ENCODE measurements at regions not wholly inside any gene's neighbourhood (a gene's known extent, or its start where the extent isn't known, plus 50 kb on each side); places are given as distances from the start of the nearest gene placed in this dataset.
"Not testable (repeated sequence)": the region's sequence is repeated elsewhere in the genome, so short reads cannot be mapped to it uniquely, and the experiment has no call there.

- no peak overlapping the region for H3K9ac ChIP-seq (ENCODE audit: low read length)
- no peaks in the 10 kb centered on the region for H3K36me3 ChIP-seq (ENCODE audit: control insufficient read depth, insufficient read depth, low read length)
- H3K27me3 ChIP-seq (ENCODE audit: control insufficient read depth, insufficient read depth, low read length), result no peaks in the 10 kb centered on the region
- H3K9me3 ChIP-seq (ENCODE audit: control insufficient read depth, low read length), result no peaks in the 10 kb centered on the region
- H3K4me3 ChIP-seq (ENCODE audit: low read length), result no peak overlapping the region
- peaks cover 31% of the 10 kb centered on the region for H3K4me1 ChIP-seq (ENCODE audit: control insufficient read depth, insufficient read depth, low read length)
Observed at GRCh38 chr9:89848060-89849040, 243.5 kb downstream of the GADD45G start.

GRCh38 chr9:89849096-89849495 lies 244.3 kb downstream of the GADD45G start:
- Histone ChIP-seq H3K9me3 (ENCODE audit: control insufficient read depth, low read length) (no peaks in the 10 kb centered on the region), H3K27me3 (ENCODE audit: control insufficient read depth, insufficient read depth, low read length) (no peaks in the 10 kb centered on the region), H3K36me3 (ENCODE audit: control insufficient read depth, insufficient read depth, low read length) (no peaks in the 10 kb centered on the region), H3K4me3 (ENCODE audit: low read length) (no peak overlapping the region), H3K9ac (ENCODE audit: low read length) (no peak overlapping the region), H3K4me1 (ENCODE audit: control insufficient read depth, insufficient read depth, low read length) (peaks cover 23% of the 10 kb centered on the region)

DNA sequence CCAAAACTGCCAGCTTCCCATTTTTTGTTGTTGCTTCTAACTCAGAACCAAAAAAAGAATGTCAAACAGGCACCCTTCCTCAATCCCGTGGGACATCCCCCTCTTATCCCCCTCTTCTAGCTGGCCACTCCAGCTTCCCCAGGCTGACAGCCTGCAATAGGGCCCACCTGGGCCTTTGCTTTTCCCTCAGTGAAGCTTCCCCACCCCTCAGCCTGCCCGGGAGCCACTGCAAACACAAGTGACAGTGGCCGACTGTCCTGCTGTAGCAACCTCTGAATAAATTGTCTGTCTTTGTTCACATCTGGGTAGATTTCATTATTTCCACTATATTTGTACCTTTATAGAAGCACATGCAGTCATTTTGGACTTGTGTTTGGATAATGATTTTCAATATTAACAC lies 245.3 kb downstream of the GADD45G start:
- Histone ChIP-seq H3K9ac (ENCODE audit: low read length) (no peak overlapping the region), H3K9me3 (ENCODE audit: control insufficient read depth, low read length) (no peaks in the 10 kb centered on the region), H3K27me3 (ENCODE audit: control insufficient read depth, insufficient read depth, low read length) (no peaks in the 10 kb centered on the region), H3K36me3 (ENCODE audit: control insufficient read depth, insufficient read depth, low read length) (no peaks in the 10 kb centered on the region), H3K4me3 (ENCODE audit: low read length) (no peak overlapping the region), H3K4me1 (ENCODE audit: control insufficient read depth, insufficient read depth, low read length) (peaks cover 13% of the 10 kb centered on the region)

DNA sequence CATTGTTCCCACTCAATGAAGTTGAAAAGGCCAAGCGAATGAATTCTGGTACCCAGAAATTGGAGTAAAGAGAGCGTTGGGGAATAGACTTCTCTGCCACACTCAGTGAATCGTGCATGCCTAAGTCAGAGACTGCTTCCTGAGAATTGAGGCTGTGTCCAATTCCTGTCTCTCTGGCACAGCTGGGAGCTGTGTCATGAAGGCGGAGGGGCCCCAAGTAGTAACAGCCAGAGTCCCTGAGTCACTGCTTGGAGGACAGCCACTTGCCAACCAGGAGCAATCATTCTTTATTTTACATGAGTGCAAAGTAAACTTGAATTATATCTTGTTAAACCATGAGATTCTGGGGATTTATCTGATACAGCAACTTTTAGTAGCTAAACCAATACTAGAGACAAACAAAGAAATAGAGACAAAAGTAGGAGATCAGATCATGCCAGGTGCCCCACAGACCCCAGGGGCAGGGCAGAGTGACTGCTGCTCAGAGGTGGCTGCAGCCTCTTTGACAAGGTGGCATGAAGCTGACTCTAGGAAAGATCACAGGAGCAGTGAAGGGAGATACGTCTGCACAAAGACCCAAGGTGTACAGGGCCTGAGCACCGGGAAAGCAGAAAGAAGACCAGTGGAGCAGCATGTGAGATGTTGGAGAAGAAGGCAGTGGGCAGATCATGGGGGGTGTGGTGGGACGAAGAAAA lies 246.0 kb downstream of the GADD45G start:
- H3K9me3 ChIP-seq (ENCODE audit: control insufficient read depth, low read length), result no peaks in the 10 kb centered on the region
- H3K9ac ChIP-seq (ENCODE audit: low read length), result no peak overlapping the region
- H3K4me1 ChIP-seq (ENCODE audit: control insufficient read depth, insufficient read depth, low read length), result peaks cover 9% of the 10 kb centered on the region
- no peaks in the 10 kb centered on the region for H3K27me3 ChIP-seq (ENCODE audit: control insufficient read depth, insufficient read depth, low read length)
- H3K4me3 ChIP-seq (ENCODE audit: low read length), result no peak overlapping the region
- H3K36me3 ChIP-seq (ENCODE audit: control insufficient read depth, insufficient read depth, low read length), result no peaks in the 10 kb centered on the region

DNA sequence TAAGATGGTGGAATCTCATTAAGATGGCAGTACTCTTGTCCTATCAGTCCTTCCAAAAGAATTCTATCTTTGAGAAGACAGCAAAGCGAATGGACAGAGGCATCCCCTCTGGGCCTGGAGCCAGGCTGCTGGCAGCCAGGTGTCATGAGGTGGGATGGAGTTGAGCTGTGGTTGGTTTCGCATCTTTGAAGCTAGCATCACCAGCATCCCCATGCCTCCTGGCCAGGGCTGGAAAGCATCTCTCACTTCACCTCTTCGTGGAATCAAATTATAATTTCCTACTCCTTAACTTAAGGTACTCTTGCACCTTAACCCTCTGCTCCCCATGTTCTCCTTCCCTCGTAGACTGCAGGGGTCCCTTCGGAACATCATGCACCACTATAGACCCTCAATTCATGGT lies 248.3 kb downstream of the GADD45G start:
- no peaks in the 10 kb centered on the region for H3K36me3 ChIP-seq (ENCODE audit: control insufficient read depth, insufficient read depth, low read length)

DNA sequence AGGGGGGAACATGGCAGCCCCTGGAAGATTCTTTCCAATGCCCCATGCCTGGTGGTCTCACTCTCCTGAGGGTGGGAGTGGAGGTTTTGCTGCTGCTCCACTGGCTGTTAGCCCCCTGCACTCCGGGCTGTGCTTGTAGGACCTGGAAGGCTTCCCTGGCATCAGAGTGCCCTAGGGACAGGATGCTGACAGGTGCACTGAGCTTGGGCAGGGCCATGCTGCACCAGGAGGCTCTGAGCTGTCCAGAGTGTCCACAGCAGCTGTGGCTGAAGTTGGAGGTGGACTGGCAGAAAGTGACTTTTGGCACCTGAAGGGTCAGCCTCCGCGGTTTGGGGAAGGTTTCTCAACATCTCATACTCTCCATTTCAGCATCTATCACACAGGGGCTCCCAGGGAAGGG lies 249.1 kb downstream of the GADD45G start:
- no peaks in the 10 kb centered on the region for H3K9me3 ChIP-seq (ENCODE audit: control insufficient read depth, low read length)
- no peak overlapping the region for H3K9ac ChIP-seq (ENCODE audit: low read length)
- H3K36me3 ChIP-seq (ENCODE audit: control insufficient read depth, insufficient read depth, low read length), result no peaks in the 10 kb centered on the region
- H3K4me3 ChIP-seq (ENCODE audit: low read length), result no peak overlapping the region
- H3K27me3 ChIP-seq (ENCODE audit: control insufficient read depth, insufficient read depth, low read length), result no peaks in the 10 kb centered on the region
- H3K4me1 ChIP-seq (ENCODE audit: control insufficient read depth, insufficient read depth, low read length), result peaks cover 9% of the 10 kb centered on the region

More for the DNA sequence above, 248.3 kb downstream of the GADD45G start:
- Histone ChIP-seq H3K9ac (ENCODE audit: low read length) (no peak overlapping the region), H3K4me1 (ENCODE audit: control insufficient read depth, insufficient read depth, low read length) (peaks cover 9% of the 10 kb centered on the region), H3K4me3 (ENCODE audit: low read length) (no peak overlapping the region), H3K9me3 (ENCODE audit: control insufficient read depth, low read length) (no peaks in the 10 kb centered on the region), H3K27me3 (ENCODE audit: control insufficient read depth, insufficient read depth, low read length) (no peaks in the 10 kb centered on the region)

DNA sequence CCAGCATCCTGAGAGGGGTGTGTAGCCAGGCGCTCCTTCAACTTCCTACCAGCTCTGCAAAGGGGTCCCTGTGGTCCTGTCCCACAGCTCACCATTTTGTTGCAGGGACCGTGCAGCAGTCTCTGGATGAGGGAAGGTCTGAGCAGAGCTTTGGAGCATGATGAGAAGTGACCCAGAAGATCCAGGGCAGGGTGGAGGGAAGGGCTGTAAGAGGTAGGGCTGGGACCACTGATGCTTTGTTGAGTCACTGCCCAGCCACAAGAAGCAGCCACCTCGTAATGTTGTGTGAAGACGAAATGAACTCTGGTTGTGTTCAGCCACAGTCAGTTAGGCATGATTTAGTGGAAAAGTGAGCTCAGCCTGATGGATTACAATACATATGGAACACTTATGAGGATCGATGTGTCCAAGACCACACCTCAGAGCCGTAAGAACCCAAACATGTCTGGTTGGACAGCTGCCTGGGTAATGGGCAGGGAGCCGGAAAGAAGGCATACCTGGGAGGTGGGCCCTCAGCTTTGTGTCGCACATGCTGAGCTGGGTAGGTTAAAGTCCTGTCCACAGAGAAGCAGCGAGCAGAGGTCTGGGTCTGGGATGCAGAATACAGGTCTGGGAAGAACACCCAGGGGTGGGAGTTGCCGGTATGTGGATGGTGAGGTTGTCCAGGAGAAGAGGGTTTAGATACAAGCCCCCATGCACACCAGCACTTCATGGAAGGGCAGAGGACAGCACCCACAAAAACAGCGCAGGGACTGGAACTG lies 250.1 kb downstream of the GADD45G start:
- peaks cover 9% of the 10 kb centered on the region for H3K4me1 ChIP-seq (ENCODE audit: control insufficient read depth, insufficient read depth, low read length)
- no peak overlapping the region for H3K9ac ChIP-seq (ENCODE audit: low read length)
- H3K4me3 ChIP-seq (ENCODE audit: low read length), result no peak overlapping the region
- H3K9me3 ChIP-seq (ENCODE audit: control insufficient read depth, low read length), result no peaks in the 10 kb centered on the region
- H3K36me3 ChIP-seq (ENCODE audit: control insufficient read depth, insufficient read depth, low read length), result no peaks in the 10 kb centered on the region
- H3K27me3 ChIP-seq (ENCODE audit: control insufficient read depth, insufficient read depth, low read length), result no peaks in the 10 kb centered on the region

- not testable (repeated sequence) for H3K4me3 ChIP-seq (ENCODE audit: low read length); H3K9me3 ChIP-seq (ENCODE audit: control insufficient read depth, low read length); H3K4me1 ChIP-seq (ENCODE audit: control insufficient read depth, insufficient read depth, low read length); H3K36me3 ChIP-seq (ENCODE audit: control insufficient read depth, insufficient read depth, low read length); H3K27me3 ChIP-seq (ENCODE audit: control insufficient read depth, insufficient read depth, low read length); H3K9ac ChIP-seq (ENCODE audit: low read length)
Observed at GRCh38 chr9:89856296-89856695, 251.5 kb downstream of the GADD45G start.

GRCh38 chr9:89856950-89857349 lies 252.1 kb downstream of the GADD45G start:
- not testable (repeated sequence) for H3K36me3 ChIP-seq (ENCODE audit: control insufficient read depth, insufficient read depth, low read length); H3K4me3 ChIP-seq (ENCODE audit: low read length); H3K9ac ChIP-seq (ENCODE audit: low read length); H3K4me1 ChIP-seq (ENCODE audit: control insufficient read depth, insufficient read depth, low read length); H3K9me3 ChIP-seq (ENCODE audit: control insufficient read depth, low read length); H3K27me3 ChIP-seq (ENCODE audit: control insufficient read depth, insufficient read depth, low read length)

DNA sequence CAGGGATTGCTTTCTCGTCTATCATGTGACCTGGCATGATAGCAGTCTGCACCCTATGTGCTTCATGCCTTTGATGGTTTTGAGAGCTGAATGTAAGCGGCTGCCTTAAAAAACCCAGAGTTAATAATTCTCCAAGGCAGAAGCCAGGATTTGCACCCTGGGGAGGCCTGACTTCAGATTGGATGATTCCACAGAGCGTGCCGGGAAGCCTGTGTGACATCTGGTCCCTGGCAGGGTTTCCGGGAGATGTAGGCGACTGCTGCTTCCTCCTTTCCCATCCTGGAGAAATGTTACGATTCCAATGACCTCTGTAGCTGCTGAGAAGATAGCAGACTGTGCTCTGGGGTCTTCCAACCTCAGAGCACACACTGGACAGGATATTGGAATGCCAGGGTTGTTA lies 255.0 kb downstream of the GADD45G start:
- not testable (repeated sequence) for H3K9me3 ChIP-seq (ENCODE audit: control insufficient read depth, low read length); H3K9ac ChIP-seq (ENCODE audit: low read length); H3K4me1 ChIP-seq (ENCODE audit: control insufficient read depth, insufficient read depth, low read length); H3K36me3 ChIP-seq (ENCODE audit: control insufficient read depth, insufficient read depth, low read length); H3K4me3 ChIP-seq (ENCODE audit: low read length); H3K27me3 ChIP-seq (ENCODE audit: control insufficient read depth, insufficient read depth, low read length)

DNA sequence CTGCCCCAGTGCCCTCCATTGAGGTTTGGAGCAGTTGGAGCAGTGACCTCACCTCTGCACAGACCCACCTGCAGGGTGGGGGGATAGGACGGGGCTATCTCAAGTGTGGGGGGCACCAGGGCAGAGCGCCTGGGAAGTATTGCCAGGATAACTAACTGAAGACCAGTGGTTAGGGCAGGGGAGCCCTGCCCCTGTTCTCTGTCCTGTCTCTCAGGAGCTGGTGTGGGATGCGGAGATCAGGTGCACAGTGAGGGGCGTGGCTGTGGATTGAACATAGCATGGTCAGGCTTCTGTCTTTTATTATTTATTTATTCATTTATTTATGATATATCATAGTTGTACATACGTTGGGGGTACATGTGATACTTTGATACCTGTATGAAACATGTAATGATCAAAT lies 256.6 kb downstream of the GADD45G start:
- H3K9ac ChIP-seq (ENCODE audit: low read length); H3K36me3 ChIP-seq (ENCODE audit: control insufficient read depth, insufficient read depth, low read length); H3K4me1 ChIP-seq (ENCODE audit: control insufficient read depth, insufficient read depth, low read length); H3K27me3 ChIP-seq (ENCODE audit: control insufficient read depth, insufficient read depth, low read length); H3K9me3 ChIP-seq (ENCODE audit: control insufficient read depth, low read length); H3K4me3 ChIP-seq (ENCODE audit: low read length): not testable (repeated sequence)

GRCh38 chr9:89862316-89862715 lies 257.5 kb downstream of the GADD45G start:
- Histone ChIP-seq H3K9ac (ENCODE audit: low read length) (no peak overlapping the region), H3K4me3 (ENCODE audit: low read length) (no peak overlapping the region)

More at GRCh38 chr9:89862316-89862715, 257.5 kb downstream of the GADD45G start:
- Histone ChIP-seq H3K4me1 (ENCODE audit: control insufficient read depth, insufficient read depth, low read length) (no peaks in the 10 kb centered on the region), H3K9me3 (ENCODE audit: control insufficient read depth, low read length) (no peaks in the 10 kb centered on the region), H3K36me3 (ENCODE audit: control insufficient read depth, insufficient read depth, low read length) (no peaks in the 10 kb centered on the region), H3K27me3 (ENCODE audit: control insufficient read depth, insufficient read depth, low read length) (no peaks in the 10 kb centered on the region)
